M059J (cell line): ENCODE measurements at regions not wholly inside any gene's neighbourhood (a gene's known extent, or its start where the extent isn't known, plus 50 kb on each side); places are given as distances from the start of the nearest gene placed in this dataset.

Experiments
- DNase-seq: peaks from one replicate; pipeline ENCODE4 v3.0.0-alpha.2; 2012; ENCODE audit warnings: low read depth

DNA sequence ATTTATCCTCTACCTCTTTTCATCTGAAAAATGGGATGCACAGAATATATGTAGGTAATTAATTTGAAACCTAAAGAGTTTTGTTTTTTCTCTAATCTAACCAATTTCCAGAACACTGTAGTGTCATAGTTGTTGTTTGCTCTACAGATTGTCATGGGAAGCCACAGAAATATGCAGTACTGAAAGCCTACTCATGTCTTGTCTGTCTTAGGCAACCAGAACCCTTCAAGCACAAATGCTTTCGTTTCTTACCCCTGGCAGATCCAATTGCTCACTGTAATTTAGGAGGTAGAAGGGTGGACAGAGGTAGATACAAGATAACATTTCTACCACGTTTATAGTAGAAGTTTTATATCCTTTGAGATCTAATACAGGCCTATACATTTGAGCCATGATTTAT, 330.2 kb upstream of the NOVA1 start:
- no peak for DNase-seq

DNA sequence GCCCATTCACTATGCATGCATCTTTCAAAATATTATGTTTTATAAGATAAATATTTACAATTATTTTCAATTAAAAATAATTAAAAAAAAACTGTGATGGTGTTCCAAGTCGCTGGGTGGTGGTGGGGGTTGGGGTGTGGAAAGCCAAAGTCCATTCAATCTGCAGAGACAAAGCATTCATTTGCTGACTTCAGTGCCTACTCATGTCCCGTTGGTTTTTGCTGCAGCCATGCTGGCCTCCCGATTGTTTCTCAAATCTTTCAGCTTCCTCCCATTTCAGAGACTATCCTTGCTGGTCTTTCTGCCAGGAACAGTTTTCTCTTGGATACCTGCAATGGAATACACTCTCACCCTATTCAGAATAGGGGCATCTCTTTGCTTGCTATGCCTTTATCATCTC, 331.5 kb upstream of the NOVA1 start:
- DNase-seq = no peak

DNA sequence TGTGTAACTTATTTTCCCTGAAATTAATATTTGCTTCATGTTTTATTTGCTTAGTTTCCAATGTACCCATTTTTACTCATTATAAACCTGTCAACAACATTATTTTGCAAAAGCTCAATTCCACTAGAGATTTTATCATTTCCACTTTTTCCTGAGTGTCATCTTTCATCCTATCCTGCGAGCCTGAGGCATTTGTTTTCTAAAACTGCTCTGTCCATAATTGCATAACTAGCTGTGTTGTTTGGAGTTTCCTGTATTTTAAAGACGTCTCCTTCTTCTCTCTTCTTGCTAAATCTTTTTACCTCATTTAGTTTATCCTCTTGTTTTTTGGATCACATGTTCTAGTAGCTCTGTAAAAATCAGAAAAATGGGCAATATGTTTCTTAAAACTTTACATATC, 332.7 kb upstream of the NOVA1 start:
- DNase-seq = no peak

DNA sequence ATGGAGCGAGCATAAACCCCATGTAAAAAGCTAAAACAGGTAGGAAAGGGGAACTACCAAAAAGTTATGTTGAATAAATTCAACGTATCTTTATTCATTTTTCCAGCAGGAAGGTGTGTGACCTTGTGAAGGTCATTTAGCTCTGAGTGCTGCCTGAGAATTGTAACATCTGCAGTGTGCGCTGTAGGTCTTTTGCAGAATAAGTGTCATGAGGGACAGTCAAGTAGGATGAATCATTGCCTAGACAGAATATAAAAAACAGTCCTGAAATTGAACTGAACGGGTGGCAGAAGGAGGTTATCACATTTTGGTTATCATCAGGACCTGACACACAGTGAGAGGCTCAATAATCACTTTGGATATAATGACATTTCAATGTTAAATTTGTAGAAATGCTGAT, 334.8 kb upstream of the NOVA1 start:
- no peak for DNase-seq

DNA sequence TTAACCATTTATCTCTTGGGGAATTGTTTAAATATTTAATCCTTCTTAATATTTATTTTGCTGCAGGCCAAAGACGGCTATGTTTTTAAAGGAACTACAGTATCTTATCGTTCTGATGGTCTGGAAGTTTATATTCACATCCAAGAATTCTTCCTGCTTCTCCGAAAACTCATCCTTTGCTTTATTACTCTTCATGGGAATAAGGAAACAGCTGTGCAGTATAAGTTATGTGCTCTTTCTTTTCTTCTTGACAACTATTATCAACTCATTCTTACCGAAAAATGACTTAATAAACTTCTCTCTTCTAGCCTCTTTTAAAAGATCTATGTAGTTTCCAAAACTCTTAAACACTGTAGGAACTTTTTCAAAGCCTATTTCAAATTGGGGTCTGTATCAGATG, 335.6 kb upstream of the NOVA1 start:
- no peak for DNase-seq

DNA sequence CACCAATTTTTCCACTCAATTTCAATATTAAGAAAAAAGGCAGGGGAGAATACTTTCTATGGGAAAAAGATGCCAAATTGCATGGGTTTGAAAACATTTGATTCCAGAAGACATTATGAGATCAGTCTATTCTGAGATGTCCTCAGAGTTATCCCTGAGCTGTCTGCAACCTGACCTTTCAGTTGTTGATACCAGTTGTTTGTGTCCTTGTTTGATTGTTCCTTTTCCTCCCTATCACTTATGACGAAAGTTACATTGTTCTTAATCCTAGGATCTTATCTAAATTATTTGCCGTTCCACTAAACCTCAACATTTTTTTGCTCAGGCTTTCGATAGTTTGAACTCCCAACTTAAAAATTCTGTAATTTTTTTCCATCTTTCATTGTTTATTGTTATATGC, 336.3 kb upstream of the NOVA1 start:
- DNase-seq = no peak

DNA sequence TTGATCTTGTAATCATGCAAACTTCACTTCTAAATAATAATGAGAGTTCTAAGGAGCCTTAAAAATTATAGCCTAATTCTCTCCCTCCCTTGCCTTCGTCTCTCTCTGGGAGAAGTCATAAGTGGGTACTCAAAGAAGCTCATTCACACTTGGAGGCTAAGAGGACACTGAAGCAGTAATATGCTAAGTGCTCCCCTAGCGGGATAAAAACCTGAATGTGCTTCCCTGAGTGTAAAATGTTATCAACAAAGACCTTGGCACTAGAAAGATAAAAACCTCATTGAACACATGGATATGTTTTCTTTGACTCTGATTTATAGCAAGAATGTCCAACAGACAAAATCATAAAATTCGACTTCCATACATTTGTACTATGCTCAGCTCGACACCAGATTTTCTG, 337.9 kb upstream of the NOVA1 start:
- DNase-seq = no peak

DNA sequence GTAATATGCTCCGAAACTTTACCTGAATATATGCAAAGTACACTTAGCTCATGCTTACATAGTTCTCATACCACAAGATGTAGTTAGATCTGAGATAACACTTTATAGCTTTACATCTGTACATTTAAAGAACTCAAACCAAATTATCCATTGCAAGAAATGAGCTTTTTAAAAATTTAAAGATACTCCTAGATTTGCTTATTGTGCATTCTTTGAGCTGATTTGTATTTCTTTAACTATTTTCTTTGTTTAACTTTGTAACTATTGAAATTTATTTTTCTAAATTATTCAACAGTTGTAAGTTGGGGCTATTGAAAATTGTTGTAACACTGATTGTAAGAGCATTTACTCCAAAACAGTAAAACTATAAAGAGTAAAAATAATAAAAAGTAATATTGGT, 340.2 kb upstream of the NOVA1 start:
- DNase-seq = no peak

DNA sequence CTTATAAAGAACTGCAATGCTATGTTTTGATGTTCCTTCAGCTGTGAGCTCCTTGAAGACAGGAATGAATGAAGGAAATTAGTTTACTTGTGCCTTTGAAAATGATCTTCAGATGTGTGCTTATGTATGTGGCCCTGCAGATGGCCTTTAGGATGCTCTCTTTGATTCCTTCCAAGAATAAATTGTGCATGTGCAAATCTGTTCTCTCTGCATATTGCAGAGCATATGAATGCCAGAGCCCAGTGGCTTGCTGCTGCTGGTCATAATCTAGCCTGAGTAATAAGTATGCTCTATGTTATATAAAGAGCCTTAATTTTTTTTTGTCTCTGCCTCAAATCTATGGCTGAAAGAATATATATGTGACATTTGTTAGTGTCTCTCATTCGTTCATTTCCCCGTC, 341.9 kb upstream of the NOVA1 start:
- no peak for DNase-seq

DNA sequence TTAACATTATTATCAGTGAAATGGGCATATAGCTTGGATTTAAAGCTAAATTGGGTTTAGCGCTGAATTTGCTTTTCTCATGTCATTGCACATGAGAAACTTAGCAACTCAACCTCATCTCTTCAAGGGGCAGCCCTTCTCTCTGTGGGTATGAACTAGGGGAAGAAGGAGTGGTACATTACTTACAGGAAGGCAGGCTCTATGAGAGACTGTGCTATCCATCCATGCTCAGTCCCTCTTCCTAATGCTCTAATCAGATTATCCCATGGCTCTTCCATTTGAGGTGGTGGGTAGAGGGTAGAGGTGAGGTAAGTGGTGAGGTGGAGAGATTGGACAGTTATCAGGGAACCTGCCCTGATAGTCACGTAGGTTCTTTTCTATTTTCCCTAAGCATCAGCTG, 343.7 kb upstream of the NOVA1 start:
- DNase-seq = no peak

DNA sequence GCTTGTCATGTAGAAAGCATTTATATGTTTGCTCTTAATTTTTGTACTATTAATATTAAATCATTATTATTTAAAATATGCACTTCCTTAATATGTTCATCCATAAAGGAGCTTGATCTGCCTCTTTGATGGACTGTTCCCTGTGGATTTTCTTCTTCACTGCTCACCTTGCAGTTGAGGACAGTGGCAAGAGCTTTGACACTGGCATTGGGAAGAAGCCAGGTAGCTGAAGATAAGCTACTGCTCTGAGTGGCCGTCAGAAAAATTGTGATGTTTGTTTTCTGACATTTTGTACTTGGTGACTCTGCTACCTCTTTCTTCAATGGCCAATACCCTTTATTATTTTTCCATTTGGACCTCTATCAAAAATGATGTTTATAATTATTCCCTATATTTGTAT, 349.4 kb upstream of the NOVA1 start:
- no peak for DNase-seq

DNA sequence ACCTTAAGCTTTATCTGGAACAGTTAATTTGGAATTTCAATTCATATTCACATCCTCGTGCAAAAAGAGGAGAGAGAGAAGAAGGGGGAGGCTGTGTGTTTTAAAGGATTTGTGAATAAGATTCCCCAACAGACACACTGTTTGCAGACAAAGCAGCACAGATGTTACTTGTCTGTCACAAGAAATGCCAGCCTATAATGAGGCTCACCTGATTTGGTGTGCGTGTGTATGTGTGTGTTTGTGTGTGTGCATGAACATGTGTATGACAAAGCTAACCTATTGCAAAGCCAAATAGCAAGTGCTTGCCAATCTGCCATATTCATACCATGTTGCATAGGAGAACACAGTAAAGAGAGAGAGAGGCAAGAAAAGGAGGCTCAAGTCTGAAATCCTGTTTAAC, 361.6 kb upstream of the NOVA1 start:
- no peak for DNase-seq

DNA sequence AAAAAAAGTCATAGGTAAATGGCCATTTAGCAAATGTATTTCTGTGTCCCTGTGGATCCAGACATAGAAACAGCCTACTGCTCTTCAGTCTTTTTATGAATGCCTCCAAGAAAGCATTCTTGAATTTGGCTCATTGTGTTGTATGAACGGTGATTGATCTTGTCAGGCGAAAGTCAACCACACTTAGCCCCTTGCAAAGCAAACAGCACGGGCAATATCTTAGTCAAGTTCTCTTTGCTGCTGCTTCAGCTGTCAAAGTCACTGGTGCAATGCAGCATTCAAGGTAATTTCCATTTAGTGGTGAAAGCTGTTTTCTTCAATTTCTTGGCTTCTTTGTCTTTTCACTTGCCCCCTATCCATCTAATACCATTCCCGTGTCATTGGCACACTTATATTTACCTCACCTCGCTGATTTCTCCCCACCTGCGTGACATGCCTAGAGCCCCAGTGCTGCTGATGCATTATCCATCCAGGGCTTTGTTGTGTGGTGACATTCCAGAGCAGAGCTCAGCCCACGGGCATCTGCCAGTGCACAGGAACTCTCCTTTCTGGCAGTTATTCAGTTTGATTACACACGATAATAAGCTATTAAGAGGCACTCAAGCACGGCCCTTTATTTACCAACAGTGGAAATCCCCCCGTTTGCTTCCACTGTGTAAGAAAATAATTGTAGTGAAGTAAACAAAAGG, 362.3 kb upstream of the NOVA1 start:
- no peak for DNase-seq

DNA sequence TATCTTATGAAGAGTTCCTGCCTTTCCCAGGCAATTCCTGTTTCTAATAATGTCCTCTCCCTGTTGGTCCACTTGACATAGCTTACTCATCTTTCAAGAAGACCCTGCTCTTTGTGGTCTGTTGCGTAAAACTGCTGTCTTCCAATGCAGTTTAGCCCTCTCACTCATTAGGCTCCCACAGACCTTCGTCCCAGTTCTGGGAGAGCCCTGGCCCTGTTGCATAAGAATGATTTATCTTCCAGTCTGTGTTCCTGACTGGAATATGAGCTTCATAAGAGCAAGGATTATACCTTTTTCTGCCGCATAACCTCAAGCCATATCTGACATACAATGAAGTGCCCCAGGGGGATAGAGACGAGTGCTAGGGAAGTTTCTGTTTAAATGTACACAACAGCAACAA, 365.9 kb upstream of the NOVA1 start:
- DNase-seq = no peak

DNA sequence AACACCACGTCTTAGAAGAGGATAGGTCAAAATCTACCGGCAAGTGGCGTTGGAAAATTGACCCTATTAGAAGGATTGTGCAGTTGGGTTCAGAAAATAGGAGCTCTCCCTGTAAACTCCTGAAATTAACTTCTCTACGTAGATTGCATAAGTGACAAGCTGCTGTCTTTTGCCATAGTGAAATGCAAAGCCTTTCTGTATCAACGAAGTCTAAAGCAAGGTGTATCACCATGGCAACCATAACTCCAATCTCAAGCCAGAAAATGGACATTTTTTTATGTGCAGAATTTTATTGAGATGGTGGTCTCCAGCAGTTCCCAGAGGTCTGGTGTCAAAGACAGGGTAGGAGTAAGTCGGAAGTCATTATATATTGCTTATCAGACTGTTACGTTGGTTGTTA, 367.7 kb upstream of the NOVA1 start:
- no peak for DNase-seq

DNA sequence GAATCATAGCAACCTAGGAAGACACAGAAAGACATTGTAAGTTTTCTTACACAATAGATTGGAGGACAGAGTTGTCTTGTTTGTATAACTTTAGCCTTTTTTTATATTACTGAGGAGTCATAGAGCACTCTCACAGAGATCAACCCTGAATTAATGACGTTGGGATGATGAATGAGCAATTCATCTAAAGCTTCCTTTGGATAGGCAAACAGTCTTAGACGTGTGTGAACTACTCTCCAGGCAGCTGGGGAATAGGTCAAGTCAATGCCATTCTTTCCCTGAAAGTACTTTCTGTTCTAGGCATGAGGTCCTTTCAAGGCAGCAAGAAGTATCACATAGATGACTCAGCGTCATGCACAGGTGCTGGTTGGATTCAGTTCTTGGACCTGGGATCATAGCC, 369.1 kb upstream of the NOVA1 start:
- DNase-seq = no peak

DNA sequence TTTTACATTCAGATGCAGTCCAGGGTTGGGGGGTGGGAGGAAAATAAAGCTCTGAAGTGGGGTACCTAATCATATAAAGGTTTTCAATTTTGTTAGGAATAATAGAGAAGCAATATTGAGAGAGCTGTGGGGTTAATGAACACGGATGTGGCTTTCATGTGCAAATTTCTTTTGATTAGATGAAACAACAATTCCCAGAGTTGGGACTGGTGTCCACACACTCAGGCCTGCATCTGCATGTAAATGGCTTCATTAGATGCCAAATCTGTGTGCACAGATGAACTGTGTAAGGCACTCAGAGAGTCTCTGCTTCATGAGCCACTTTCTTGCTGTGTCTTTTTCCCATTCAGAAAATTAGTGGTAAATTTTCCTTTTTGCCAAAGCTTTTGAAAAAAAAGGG, 377.1 kb upstream of the NOVA1 start:
- DNase-seq = no peak

DNA sequence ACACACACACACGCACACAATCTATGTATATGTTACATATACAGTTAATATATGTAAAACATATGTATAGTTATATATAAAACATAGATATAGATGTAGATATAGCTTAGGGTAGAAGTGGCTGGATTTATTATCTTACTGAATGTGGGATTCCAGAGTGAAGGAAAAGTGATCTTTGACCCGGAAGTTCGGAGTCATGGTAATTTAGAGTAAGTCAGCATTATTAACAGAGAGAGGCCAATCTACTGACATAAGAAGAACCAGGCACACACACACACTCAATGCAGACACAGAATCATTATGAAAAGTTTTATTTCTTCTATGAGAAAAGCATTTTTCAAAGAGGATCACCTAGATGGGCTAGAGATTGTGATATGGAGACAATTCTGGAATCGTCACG, 384.2 kb upstream of the NOVA1 start:
- no peak for DNase-seq

DNA sequence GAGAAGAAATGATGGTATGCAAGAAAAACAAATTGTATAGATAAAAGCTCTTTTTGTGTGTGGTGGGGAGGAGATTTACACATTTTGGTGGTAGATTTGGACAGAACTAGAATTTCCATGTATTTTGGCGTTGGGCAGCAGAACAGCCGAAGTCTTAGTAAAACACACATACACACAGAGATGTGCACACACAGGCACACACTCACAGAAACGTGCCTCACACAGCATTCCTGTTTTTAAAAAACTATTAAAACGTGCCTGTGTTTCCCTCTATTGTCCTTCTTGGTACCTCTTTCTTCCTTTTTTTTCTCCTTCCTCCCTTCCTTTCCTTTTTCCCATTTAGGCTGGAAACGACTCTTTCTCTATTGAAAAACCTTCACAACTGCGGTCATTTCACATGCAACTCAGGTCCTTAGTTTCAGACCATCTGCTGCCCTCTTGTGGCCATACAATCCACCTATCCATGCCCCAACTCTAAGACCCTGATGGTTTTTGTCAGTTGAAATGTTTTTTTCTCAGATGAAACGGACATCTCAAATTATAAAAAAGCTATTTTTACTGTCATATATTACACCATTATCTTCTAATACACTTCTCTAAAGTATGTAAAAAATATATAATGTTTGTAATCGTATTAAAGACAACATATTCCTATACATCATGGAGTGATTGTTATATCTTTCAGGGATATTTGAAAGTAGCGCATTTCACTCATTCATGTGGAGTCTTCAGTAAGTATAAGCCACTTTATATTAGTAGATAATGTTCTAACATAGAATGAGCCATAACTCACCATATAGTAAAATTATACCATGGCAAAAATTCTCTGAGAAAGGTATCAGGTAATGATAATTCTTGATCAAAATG, 386.7 kb upstream of the NOVA1 start:
- peak; percentile 20 for DNase-seq

DNA sequence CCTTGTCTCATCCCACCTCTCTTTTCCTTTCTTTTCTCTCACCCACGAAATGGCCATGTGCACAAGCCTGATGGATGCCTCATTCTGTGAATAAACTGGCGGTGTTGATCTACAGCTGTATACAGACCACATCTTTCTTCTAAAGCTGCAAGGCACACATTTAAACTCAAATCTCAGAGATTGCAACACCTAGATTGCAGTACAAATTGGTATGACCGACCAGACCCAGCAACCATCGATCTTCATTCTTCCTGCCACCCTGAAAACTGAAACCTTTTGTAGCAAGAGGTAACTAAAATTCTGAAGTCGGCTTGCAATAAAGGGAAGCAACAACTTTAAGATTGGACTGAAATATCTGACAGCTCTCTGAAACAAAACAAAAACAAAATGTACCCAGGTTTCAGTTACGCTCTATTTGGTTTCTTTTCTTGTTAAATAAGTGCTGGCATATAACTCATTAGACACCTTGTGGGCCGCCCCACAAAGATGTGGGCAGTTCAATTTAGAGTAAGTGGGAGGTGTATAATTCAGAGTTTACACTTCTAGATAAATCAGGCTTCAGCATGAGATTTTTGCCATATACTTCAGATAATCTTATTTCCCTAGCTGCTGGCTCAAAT, 390.0 kb upstream of the NOVA1 start:
- no peak for DNase-seq

DNA sequence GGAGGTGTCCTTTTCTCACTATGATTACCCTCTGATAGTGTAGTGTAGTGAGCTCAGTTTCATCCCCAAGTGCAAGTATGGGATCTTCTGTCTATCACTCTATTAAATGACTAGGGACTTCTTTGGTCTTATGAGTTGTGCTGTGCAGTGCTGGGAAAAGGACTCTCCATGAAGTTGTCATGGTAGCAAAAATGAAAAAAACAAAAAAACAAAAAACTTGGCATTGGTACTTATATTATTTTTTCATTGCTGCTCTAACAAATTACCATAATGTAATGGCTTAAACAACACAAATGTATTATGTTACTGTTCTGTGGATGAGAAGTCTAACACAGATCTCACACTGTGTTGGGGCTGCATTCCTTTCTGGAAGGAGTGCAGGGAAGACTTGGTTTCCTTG, 393.1 kb upstream of the NOVA1 start:
- DNase-seq = no peak

DNA sequence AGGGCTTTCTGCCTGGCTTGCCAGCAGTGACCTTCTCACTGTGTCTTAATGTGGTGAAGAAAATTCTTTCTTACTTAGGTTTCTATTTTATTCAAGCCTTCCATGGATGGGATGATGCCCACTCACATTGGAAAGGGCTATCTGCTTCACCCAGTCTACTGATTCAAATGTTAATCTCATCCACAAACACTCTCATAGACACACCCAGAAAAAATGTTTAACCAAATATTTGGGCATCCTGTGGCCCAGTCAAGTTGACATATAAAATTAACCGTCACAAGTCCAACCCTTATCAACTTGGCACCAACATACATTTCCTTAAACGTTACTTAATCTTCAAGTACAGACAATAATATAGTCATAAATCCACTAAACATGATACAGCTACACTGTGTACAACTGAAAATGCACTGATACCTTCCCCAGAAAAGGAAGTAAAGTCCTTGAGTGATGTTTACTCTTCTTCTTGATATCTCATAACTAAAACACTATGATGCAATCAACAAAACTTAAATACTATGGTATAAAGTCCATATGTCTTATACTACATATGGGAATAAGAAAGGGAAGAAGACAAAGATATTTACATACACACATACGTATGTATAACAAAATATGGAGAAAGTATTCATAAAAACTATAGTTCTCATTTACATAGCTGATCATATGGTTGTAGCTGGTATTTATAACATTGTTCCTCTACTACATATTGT, 394.7 kb upstream of the NOVA1 start:
- no peak for DNase-seq

DNA sequence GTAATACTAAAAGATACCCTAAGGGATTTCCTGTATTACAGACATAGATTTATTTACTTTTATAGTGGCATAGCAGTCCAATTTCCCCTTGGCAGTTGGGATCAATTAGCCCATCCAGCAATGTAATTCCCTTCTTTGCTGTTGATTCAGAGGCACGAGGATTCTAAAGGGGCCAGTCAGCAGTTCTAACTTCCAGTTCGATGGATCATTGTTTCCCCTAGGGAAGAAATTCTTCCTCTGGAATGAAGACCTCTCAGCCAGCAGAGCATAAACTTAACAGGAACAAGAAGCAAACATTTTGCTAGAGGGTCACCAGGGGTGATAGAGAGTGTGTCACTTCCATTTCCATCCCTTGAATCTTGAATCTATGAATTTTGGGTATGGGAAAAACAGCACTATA, 395.7 kb upstream of the NOVA1 start:
- no peak for DNase-seq
